IMR-90 (cell line): ENCODE measurements at regions not wholly inside any gene's neighbourhood (a gene's known extent, or its start where the extent isn't known, plus 50 kb on each side); places are given as distances from the start of the nearest gene placed in this dataset.

Experiments used
- ATAC-seq: fragments of 200-7000 bp; cut with Tn5 transposase; 2 replicates; pipeline ENCODE4 v1.9.1; 2020; ENCODE audit warnings: low read depth, mild to moderate bottlenecking, moderate library complexity
- BruUV-seq: library from RNA; stranded (reverse); fragments of 400-500 nt; replicated peaks from 2 replicates; lab custom pipeline; 2021; lab: Mats Ljungman, UMichigan
- CTCF ChIA-PET: fragments of 300-600 bp; formaldehyde crosslinking; extraction: SDS; loops from one replicate; lab custom pipeline; 2021; ENCODE audit warnings: antibody characterized with exemption; lab: Yijun Ruan, JAX
- POLR2A ChIA-PET: fragments of 300-600 bp; sonication (Branson Sonifier 250); formaldehyde crosslinking; loops from one replicate; lab custom pipeline; 2022; ENCODE audit warnings: antibody characterized with exemption; ENCODE audit not compliant: unreplicated experiment; lab: Charles Lee
- DNase-seq: peaks from one replicate; pipeline ENCODE4 v3.0.0; 2013
- H2AFZ ChIP-seq: replicated peaks from 2 replicates; pipeline ENCODE3; 2013; ENCODE audit warnings: low read length, mild to moderate bottlenecking; ENCODE audit not compliant: poor library complexity
- H2AK5ac ChIP-seq: 2 replicates; pipeline ENCODE4 v1.6.1; 2013; ENCODE audit warnings: low read depth, low read length, inconsistent platforms
- H2AK9ac ChIP-seq: replicated peaks from 2 replicates; pipeline ENCODE3; 2013; ENCODE audit warnings: mild to moderate bottlenecking, low read depth, low read length, moderate library complexity; ENCODE audit not compliant: poor library complexity
- H2BK120ac ChIP-seq: 2 replicates; pipeline ENCODE4 v1.6.1; 2013; ENCODE audit warnings: low read depth, low read length, inconsistent platforms
- H2BK15ac ChIP-seq: 3 replicates; pipeline ENCODE4 v1.6.1; 2013; ENCODE audit warnings: low read depth, low read length, inconsistent platforms
- H2BK20ac ChIP-seq: 2 replicates; pipeline ENCODE4 v1.6.1; 2013; ENCODE audit warnings: low read depth, mild to moderate bottlenecking, inconsistent platforms, low read length, moderate library complexity
- H2BK5ac ChIP-seq: 2 replicates; pipeline ENCODE4 v1.6.1; 2013; ENCODE audit warnings: mild to moderate bottlenecking, low read depth, low read length, inconsistent platforms; ENCODE audit not compliant: poor library complexity, severe bottlenecking
- H3K14ac ChIP-seq: replicated peaks from 2 replicates; pipeline ENCODE4 v1.6.1; 2013; ENCODE audit warnings: low read depth, low read length, inconsistent platforms
- H3K18ac ChIP-seq: 2 replicates; pipeline ENCODE4 v1.6.1; 2013; ENCODE audit warnings: low read depth, low read length, control low read depth
- H3K23ac ChIP-seq: 2 replicates; pipeline ENCODE4 v1.6.1; 2013; ENCODE audit warnings: low read depth, low read length, inconsistent platforms
- H3K27ac ChIP-seq: 2 replicates; pipeline ENCODE4 v1.5.1; 2013; ENCODE audit warnings: mild to moderate bottlenecking, control low read depth, low read length; ENCODE audit not compliant: insufficient read depth
- H3K27me3 ChIP-seq: 2 replicates; pipeline ENCODE4 v1.6.1; 2013; ENCODE audit warnings: low read length; ENCODE audit not compliant: control insufficient read depth, insufficient read depth
- H3K36me3 ChIP-seq: 2 replicates; pipeline ENCODE4 v1.6.1; 2013; ENCODE audit warnings: low read length, mixed read lengths; ENCODE audit not compliant: control insufficient read depth, insufficient read depth
- H3K4ac ChIP-seq: 2 replicates; pipeline ENCODE4 v1.6.1; 2013; ENCODE audit warnings: low read depth, low read length, inconsistent platforms
- H3K4me1 ChIP-seq: 2 replicates; pipeline ENCODE4 v1.6.1; 2013; ENCODE audit warnings: low read length, mixed read lengths; ENCODE audit not compliant: control insufficient read depth, insufficient read depth
- H3K4me2 ChIP-seq: 2 replicates; pipeline ENCODE4 v1.6.1; 2013; ENCODE audit warnings: low read depth, mild to moderate bottlenecking, control low read depth, low read length, moderate library complexity
- H3K4me3 ChIP-seq: 2 replicates; pipeline ENCODE4 v1.5.1; 2013; ENCODE audit warnings: low read depth, mild to moderate bottlenecking, control low read depth, low read length, moderate library complexity; ENCODE audit not compliant: insufficient read depth
- H3K56ac ChIP-seq: 2 replicates; pipeline ENCODE4 v1.6.1; 2013; ENCODE audit warnings: low read length, inconsistent platforms; ENCODE audit not compliant: insufficient read depth; ENCODE audit errors: extremely low read depth
- H3K79me1 ChIP-seq, 2 experiments: 2 replicates each; pipeline ENCODE4 v1.6.1; 2013; ENCODE audit warnings: low read length in 2 of 2, inconsistent platforms in 1 of 2, low read depth in 1 of 2
- H3K9ac ChIP-seq: 2 replicates; pipeline ENCODE4 v1.6.1; 2013; ENCODE audit warnings: low read depth, low read length, control low read depth
- H3K9me1 ChIP-seq: 2 replicates; pipeline ENCODE4 v1.6.1; 2013; ENCODE audit warnings: low read length, inconsistent platforms; ENCODE audit not compliant: insufficient read depth
- H3K9me3 ChIP-seq: 2 replicates; pipeline ENCODE4 v1.6.1; 2013; ENCODE audit warnings: low read length; ENCODE audit not compliant: control insufficient read depth, insufficient read depth
- H4K20me1 ChIP-seq: 2 replicates; pipeline ENCODE4 v1.6.1; 2013; ENCODE audit warnings: low read length, inconsistent platforms; ENCODE audit not compliant: insufficient read depth
- H4K5ac ChIP-seq: 2 replicates; pipeline ENCODE4 v1.6.1; 2013; ENCODE audit warnings: mild to moderate bottlenecking, low read depth, low read length, control low read depth
- H4K8ac ChIP-seq, 2 experiments: 2 replicates each; pipeline ENCODE4 v1.6.1; 2013; ENCODE audit warnings: low read depth in 2 of 2, low read length in 2 of 2, control low read depth in 1 of 2, inconsistent platforms in 1 of 2
- H4K91ac ChIP-seq: 2 replicates; pipeline ENCODE4 v1.6.1; 2013; ENCODE audit warnings: low read depth, low read length, inconsistent platforms; ENCODE audit not compliant: insufficient read depth
- BHLHE40 ChIP-seq: fragments of 150-350 bp; IDR thresholded peaks from 2 replicates; pipeline ENCODE4 v1.6.1; 2016; ENCODE audit warnings: mild to moderate bottlenecking, low read depth, low read length
- CHD1 ChIP-seq: IDR thresholded peaks from 2 replicates; pipeline ENCODE4 v1.6.1; 2012; ENCODE audit warnings: low read depth, low read length, improper control_type of control experiment
- MAFK ChIP-seq: IDR thresholded peaks from 2 replicates; pipeline ENCODE4 v1.6.1; 2012; ENCODE audit warnings: low read depth, low read length, improper control_type of control experiment
- MAZ ChIP-seq: IDR thresholded peaks from 2 replicates; pipeline ENCODE4 v1.6.1; 2012; ENCODE audit warnings: low read depth, mild to moderate bottlenecking, low read length, improper control_type of control experiment, moderate library complexity, borderline replicate concordance
- MXI1 ChIP-seq: IDR thresholded peaks from 2 replicates; pipeline ENCODE4 v1.6.1; 2012; ENCODE audit warnings: low read depth, mild to moderate bottlenecking, low read length, moderate library complexity, borderline replicate concordance
- NFE2L2 ChIP-seq: fragments of 150-350 bp; IDR thresholded peaks from 2 replicates; pipeline ENCODE4 v1.6.1; 2016; ENCODE audit warnings: low read depth, mild to moderate bottlenecking, low read length
- RCOR1 ChIP-seq: IDR thresholded peaks from 2 replicates; pipeline ENCODE4 v1.6.1; 2012; ENCODE audit warnings: mild to moderate bottlenecking, low read length, improper control_type of control experiment; ENCODE audit not compliant: insufficient replicate concordance
- SMC3 ChIP-seq: fragments of 150-350 bp; IDR thresholded peaks from 2 replicates; pipeline ENCODE4 v1.6.1; 2016; ENCODE audit warnings: low read depth, mild to moderate bottlenecking, antibody characterized with exemption, low read length, moderate library complexity
- USF2 ChIP-seq: fragments of 150-350 bp; IDR thresholded peaks from 2 replicates; pipeline ENCODE4 v1.6.1; 2017; ENCODE audit warnings: mild to moderate bottlenecking, antibody characterized with exemption, low read length, low read depth
- WGBS, 2 experiments: methylation state at CpG; one replicate each; pipeline versions ENCODE4 v1.1.5 to v1.1.7; 2013; ENCODE audit warnings: missing lambda C conversion rate in 2 of 2; ENCODE audit not compliant: insufficient read length in 1 of 2; ENCODE audit errors: extremely low coverage in 2 of 2; 5-methylcytosine and 5-hydroxymethylcytosine counted together
- dilution Hi-C: fragments of 300-500 bp; cut with HindIII; formaldehyde crosslinking; loops from one replicate; pipeline ENCODE4 v1.14.3; 2018; ENCODE audit warnings: low sequenced_read_pairs; ENCODE audit not compliant: unreplicated experiment
- in situ Hi-C: fragments of 300-500 bp; cut with MboI; formaldehyde crosslinking; loops from 3 replicates; pipeline ENCODE4 v1.14.3; 2019; ENCODE audit warnings: low sequenced_read_pairs, inconsistent platforms, mixed read lengths
- intact Hi-C: fragments of 100-400 bp; cut with micrococcal nuclease; formaldehyde crosslinking; loops from 2 replicates; pipeline ENCODE4 v1.10.0; 2022

- Histone ChIP-seq H3K9me3 (peaks cover 6% of the 10 kb centered on the region), H2AK5ac (no peak overlapping the region), H2BK20ac (no peak overlapping the region), H3K4me1 (no peaks in the 10 kb centered on the region), H3K18ac (no peak overlapping the region), H3K27me3 (no peaks in the 10 kb centered on the region), H4K8ac (no peak overlapping the region), H3K14ac (no peak overlapping the region), H2BK120ac (no peak overlapping the region), H3K4ac (no peak overlapping the region), H2BK5ac (no peak overlapping the region), H3K9ac (no peak overlapping the region), H2AFZ (no peak overlapping the region), H3K79me1 (no peaks in the 10 kb centered on the region), H4K5ac (no peak overlapping the region), H3K27ac (no peak overlapping the region), H2AK9ac (no peak overlapping the region), H3K9me1 (no peaks in the 10 kb centered on the region), H3K56ac (no peak overlapping the region), H3K4me3 (no peak overlapping the region), H4K20me1 (no peaks in the 10 kb centered on the region), H3K36me3 (no peaks in the 10 kb centered on the region), H2BK15ac (no peak overlapping the region), H3K23ac (no peak overlapping the region), H3K4me2 (no peak overlapping the region), H4K91ac (no peak overlapping the region)
- ChIA-PET POLR2A (no interaction called here), CTCF (no interaction called here)
- TF ChIP-seq MAZ: no peak
- no peak for TF ChIP-seq USF2
- no peak for TF ChIP-seq BHLHE40
- TF ChIP-seq MXI1: no peak
- TF ChIP-seq MAFK: no peak
- TF ChIP-seq SMC3: no peak
- TF ChIP-seq NFE2L2: no peak
- TF ChIP-seq CHD1: no peak
- TF ChIP-seq RCOR1: no peak
- dilution Hi-C loops (no loop called here), in situ Hi-C loops (no loop called here), intact Hi-C loops (no loop called here)
- DNase-seq (no peak), ATAC-seq (no peak)
- no TSS peak for BruUV-seq
- 0% methylated on average over 1 of the region's 2 CpGs; no CpG with 5 or more reads in 1 of the 2 experiments for WGBS, 2 experiments
These were observed 900.3 kb downstream of the BCL11A start for GRCh38 chr2:59653164-59653563.
